Prostate gland (tissue), 2 donors: ENCODE measurements at regions not wholly inside any gene's neighbourhood (a gene's known extent, or its start where the extent isn't known, plus 50 kb on each side); places are given as distances from the start of the nearest gene placed in this dataset.
"Not testable (repeated sequence)": the region's sequence is repeated elsewhere in the genome, so short reads cannot be mapped to it uniquely, and the experiment has no call there.

Source experiments
- DNase-seq: peaks from one replicate; pipeline ENCODE4 v3.0.0-alpha.2; 2019; ENCODE audit warnings: low spot score
- H3K27ac ChIP-seq, 2 donors: fragments of 200-600 bp; sonication (generic); 2 replicates each; pipeline ENCODE4 v1.5.1; 2017 to 2019
- H3K27me3 ChIP-seq: fragments of 200-600 bp; sonication (generic); replicated peaks from 2 replicates; pipeline ENCODE4 v1.5.1; 2019; ENCODE audit not compliant: insufficient read depth
- H3K36me3 ChIP-seq, 2 donors: fragments of 200-600 bp; sonication (generic); 1 replicate in 1 of 2; 2 replicates in 1 of 2; pipeline versions ENCODE4 v1.5.1 to v1.8.1; 2017 to 2019
- H3K4me1 ChIP-seq: fragments of 200-600 bp; sonication (generic); replicated peaks from 2 replicates; pipeline ENCODE4 v1.5.1; 2019
- H3K4me3 ChIP-seq, 2 donors: fragments of 200-600 bp; sonication (generic); 2 replicates each; pipeline ENCODE4 v1.5.1; 2017 to 2019
- H3K9me3 ChIP-seq: fragments of 200-600 bp; sonication (generic); 2 replicates; pipeline ENCODE4 v1.5.1; 2017
- CTCF ChIP-seq, 4 experiments: fragments of 200-600 bp in 2 of 4; fragments of 450-650 bp in 2 of 4; sonication (generic) in 2 of 4; IDR thresholded peaks; 1 replicate in 3 of 4; 2 replicates in 1 of 4; pipeline ENCODE4 v1.5.1; 2016 to 2019; ENCODE audit warnings: antibody characterized with exemption in 4 of 4, mild to moderate bottlenecking in 2 of 4, moderate library complexity in 2 of 4
- POLR2A ChIP-seq: fragments of 450-650 bp; IDR thresholded peaks from one replicate; pipeline ENCODE4 v1.6.1; 2016; ENCODE audit warnings: antibody characterized with exemption, mild to moderate bottlenecking
- POLR2AphosphoS5 ChIP-seq: sonication (generic); formaldehyde crosslinking; IDR thresholded peaks from one replicate; pipeline ENCODE4 v1.6.1; 2017; ENCODE audit warnings: antibody characterized with exemption
- WGBS: methylation state at CpG from one replicate; pipeline ENCODE4 v1.1.5; 2018; 5-methylcytosine and 5-hydroxymethylcytosine counted together
- intact Hi-C: fragments of 100-400 bp; cut with DNase I; formaldehyde crosslinking; loops from one replicate; pipeline ENCODE4 v1.14.2; 2022

GRCh38 chr14:38931969-38932652, 170.9 kb downstream of the SEC23A start:
- H3K36me3 ChIP-seq, result no peaks in the 10 kb centered on the region
- TF ChIP-seq POLR2A, result no peak
- H3K27me3 ChIP-seq, result no peaks in the 10 kb centered on the region
- WGBS, result 93% methylated on average over 11 of the region's 11 CpGs
- no peak for DNase-seq
- H3K9me3 ChIP-seq, result no peaks in the 10 kb centered on the region
- no peak overlapping the region for H3K27ac ChIP-seq
- intact Hi-C loops, result no loop called here
- no peaks in the 10 kb centered on the region for H3K4me1 ChIP-seq
- H3K4me3 ChIP-seq, result no peak overlapping the region

GRCh38 chr14:38930898-38931297, 172.1 kb downstream of the SEC23A start:
- 75% methylated on average over 1 of the region's 1 CpG for WGBS
- TF ChIP-seq POLR2A, result no peak
- no peak for TF ChIP-seq POLR2AphosphoS5
- TF ChIP-seq CTCF (IDR thresholded peaks at IDR 0.05), result no peak
- intact Hi-C loops, result no loop called here
- Histone ChIP-seq H3K4me1 (no peaks in the 10 kb centered on the region), H3K9me3 (no peaks in the 10 kb centered on the region), H3K27me3 (no peaks in the 10 kb centered on the region), H3K27ac (no peak overlapping the region), H3K36me3 (no peaks in the 10 kb centered on the region), H3K4me3 (no peak overlapping the region)
- DNase-seq, result no peak

- DNase-seq, result no peak
- no peaks in the 10 kb centered on the region for H3K9me3 ChIP-seq
- H3K36me3 ChIP-seq, result no peaks in the 10 kb centered on the region
- no peak overlapping the region for H3K4me3 ChIP-seq
- H3K27ac ChIP-seq, result no peak overlapping the region
- no peak for TF ChIP-seq POLR2AphosphoS5
- TF ChIP-seq POLR2A, result no peak
- TF ChIP-seq CTCF (IDR thresholded peaks at IDR 0.05), result no peak
- no peaks in the 10 kb centered on the region for H3K4me1 ChIP-seq
- intact Hi-C loops, result no loop called here
- WGBS, result 58% methylated on average over 3 of the region's 3 CpGs
- no peaks in the 10 kb centered on the region for H3K27me3 ChIP-seq
Measured at GRCh38 chr14:38930022-38930421, 173.0 kb downstream of the SEC23A start.

- no peaks in the 10 kb centered on the region for H3K9me3 ChIP-seq
- intact Hi-C loops, result no loop called here
- no peaks in the 10 kb centered on the region for H3K4me1 ChIP-seq
- no peaks in the 10 kb centered on the region for H3K27me3 ChIP-seq
- H3K27ac ChIP-seq, result no peak overlapping the region
- TF ChIP-seq POLR2AphosphoS5 (no peak), POLR2A (no peak), CTCF (IDR thresholded peaks at IDR 0.05) (no peak)
- no peak overlapping the region for H3K4me3 ChIP-seq
- no peaks in the 10 kb centered on the region for H3K36me3 ChIP-seq
- no peak for DNase-seq
Measured at GRCh38 chr14:38929416-38929815, 173.6 kb downstream of the SEC23A start.

GRCh38 chr14:38921893-38922292, 181.1 kb downstream of the SEC23A start:
- intact Hi-C loops, DNase-seq, H3K4me3 ChIP-seq, H3K36me3 ChIP-seq, H3K27ac ChIP-seq, H3K4me1 ChIP-seq, H3K27me3 ChIP-seq, H3K9me3 ChIP-seq: not testable (repeated sequence)
- WGBS, result 93% methylated on average over 11 of the region's 11 CpGs

GRCh38 chr14:38915125-38915524, 187.9 kb downstream of the SEC23A start:
- TF ChIP-seq POLR2AphosphoS5 (no peak), CTCF (IDR thresholded peaks at IDR 0.05) (no peak), POLR2A (no peak)
- WGBS, result 93% methylated on average over 1 of the region's 1 CpG
- intact Hi-C loops, result no loop called here

More at GRCh38 chr14:38915125-38915524, 187.9 kb downstream of the SEC23A start:
- Histone ChIP-seq H3K4me1 (no peaks in the 10 kb centered on the region), H3K27ac (no peak overlapping the region), H3K9me3 (no peaks in the 10 kb centered on the region), H3K27me3 (no peaks in the 10 kb centered on the region), H3K36me3 (no peaks in the 10 kb centered on the region), H3K4me3 (no peak overlapping the region)
- no peak for DNase-seq
